Ovary (tissue), 7 donors: ENCODE measurements at regions not wholly inside any gene's neighbourhood (a gene's known extent, or its start where the extent isn't known, plus 50 kb on each side); places are given as distances from the start of the nearest gene placed in this dataset.

Experiments
- DNase-seq, 5 donors: peaks; one replicate each; pipeline ENCODE4 v3.0.0-alpha.2; 2019 to 2020
- H3K27ac ChIP-seq, 2 donors: fragments of 200-600 bp; one replicate each; pipeline versions ENCODE4 v1.5.1 to v1.8.0; 2019 to 2022
- H3K27me3 ChIP-seq: fragments of 200-600 bp; one replicate; pipeline ENCODE4 v1.8.0; 2022
- H3K36me3 ChIP-seq: fragments of 200-600 bp; sonication (generic); one replicate; pipeline ENCODE4 v1.5.1; 2019
- H3K4me1 ChIP-seq: one replicate; pipeline ENCODE4 v1.8.1; 2013; ENCODE audit warnings: mild to moderate bottlenecking, moderate library complexity; ENCODE audit not compliant: insufficient read depth
- H3K4me3 ChIP-seq: fragments of 200-600 bp; sonication (generic); one replicate; pipeline ENCODE4 v1.5.1; 2017
- H3K9me3 ChIP-seq, 2 donors: fragments of 200-600 bp in 1 of 2; sonication (generic) in 1 of 2; one replicate each; pipeline versions ENCODE4 v1.5.1 to v1.8.1; 2013 to 2019; ENCODE audit warnings: mild to moderate bottlenecking in 1 of 2, moderate library complexity in 1 of 2
- EP300 ChIP-seq: sonication (generic); formaldehyde crosslinking; IDR thresholded peaks from one replicate; pipeline ENCODE4 v1.6.1; 2017; ENCODE audit warnings: antibody characterized with exemption
- POLR2A ChIP-seq: fragments of 450-650 bp; IDR thresholded peaks from one replicate; pipeline ENCODE4 v1.6.1; 2017; ENCODE audit warnings: antibody characterized with exemption, mild to moderate bottlenecking, moderate library complexity
- WGBS, 3 donors: extraction: QIAGEN DNeasy Blood & Tissue Kit in 1 of 3; methylation state at CpG; one replicate each; pipeline versions ENCODE4 v1.1.5 to v1.1.7; 2013 to 2017; 5-methylcytosine and 5-hydroxymethylcytosine counted together
- intact Hi-C, 4 donors: fragments of 100-400 bp; cut with DNase I; formaldehyde crosslinking; loops; one replicate each; pipeline versions ENCODE4 v1.11.0 to v1.15.1; 2022 to 2023
- TF ChIP-seq, protein P1 (sequence below), 3 donors: fragments of 450-650 bp in 2 of 3; fragments of 200-600 bp in 1 of 3; IDR thresholded peaks; one replicate each; pipeline versions ENCODE4 v1.5.1 to v1.8.0; 2016 to 2022; ENCODE audit warnings: antibody characterized with exemption in 3 of 3, mild to moderate bottlenecking in 1 of 3
- donor health status: DM: no; HTN: no; CAD: no; lungs with moderate emphysema.
- donor health status: DM: no; HTN: no; CAD: no.
- donor health status: Bipolar disorder and iron deficiency.
- donor health status: DM: no; HTN: no; CAD: no.
- donor health status: DM: yes; HTN: yes; CAD: no.

DNA sequence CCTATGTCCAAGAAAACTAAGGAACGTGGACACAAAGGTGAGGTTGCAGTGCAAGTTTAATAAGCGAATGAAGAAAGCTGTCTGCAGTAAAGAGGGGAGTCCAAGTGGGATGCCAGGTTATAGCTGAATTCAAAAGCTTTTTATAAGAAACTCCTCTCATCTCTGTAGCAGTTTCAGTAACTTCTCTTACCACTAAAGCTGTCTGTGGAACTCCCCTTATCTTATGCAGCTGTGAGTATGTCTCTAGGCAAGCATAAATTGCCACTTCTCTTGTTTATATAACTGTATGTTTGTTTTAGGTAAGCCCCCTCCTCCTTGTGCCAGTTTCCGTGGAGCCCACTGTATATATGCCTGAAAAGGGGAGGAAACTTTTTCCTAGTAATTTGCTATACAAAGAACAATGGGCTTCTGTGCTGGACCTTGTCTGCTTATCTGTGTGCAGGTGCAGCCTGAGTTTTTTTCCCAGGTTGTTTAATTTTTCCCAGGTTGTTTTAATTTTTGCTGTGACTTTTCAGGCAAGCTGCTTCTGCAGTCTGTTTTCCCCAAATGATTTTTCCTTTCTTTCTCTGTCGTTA is 875.1 kb upstream of the EPHA6 start:
- no peak overlapping the region for H3K27ac ChIP-seq
- H3K4me3 ChIP-seq: no peak overlapping the region
- 48 to 52% (median 51%) methylated on average over 4 of the region's 4 CpGs for WGBS, 3 donors
- no peaks in the 10 kb centered on the region for H3K36me3 ChIP-seq
- TF ChIP-seq EP300: no peak
- TF ChIP-seq, protein P1, sequence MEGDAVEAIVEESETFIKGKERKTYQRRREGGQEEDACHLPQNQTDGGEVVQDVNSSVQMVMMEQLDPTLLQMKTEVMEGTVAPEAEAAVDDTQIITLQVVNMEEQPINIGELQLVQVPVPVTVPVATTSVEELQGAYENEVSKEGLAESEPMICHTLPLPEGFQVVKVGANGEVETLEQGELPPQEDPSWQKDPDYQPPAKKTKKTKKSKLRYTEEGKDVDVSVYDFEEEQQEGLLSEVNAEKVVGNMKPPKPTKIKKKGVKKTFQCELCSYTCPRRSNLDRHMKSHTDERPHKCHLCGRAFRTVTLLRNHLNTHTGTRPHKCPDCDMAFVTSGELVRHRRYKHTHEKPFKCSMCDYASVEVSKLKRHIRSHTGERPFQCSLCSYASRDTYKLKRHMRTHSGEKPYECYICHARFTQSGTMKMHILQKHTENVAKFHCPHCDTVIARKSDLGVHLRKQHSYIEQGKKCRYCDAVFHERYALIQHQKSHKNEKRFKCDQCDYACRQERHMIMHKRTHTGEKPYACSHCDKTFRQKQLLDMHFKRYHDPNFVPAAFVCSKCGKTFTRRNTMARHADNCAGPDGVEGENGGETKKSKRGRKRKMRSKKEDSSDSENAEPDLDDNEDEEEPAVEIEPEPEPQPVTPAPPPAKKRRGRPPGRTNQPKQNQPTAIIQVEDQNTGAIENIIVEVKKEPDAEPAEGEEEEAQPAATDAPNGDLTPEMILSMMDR (IDR thresholded peaks at IDR 0.05): no peak
- TF ChIP-seq POLR2A: no peak
- intact Hi-C loops: no loop called here
- no peaks in the 10 kb centered on the region for H3K27me3 ChIP-seq
- no peaks in the 10 kb centered on the region for H3K9me3 ChIP-seq
- DNase-seq: no peak
- H3K4me1 ChIP-seq: no peaks in the 10 kb centered on the region

DNA sequence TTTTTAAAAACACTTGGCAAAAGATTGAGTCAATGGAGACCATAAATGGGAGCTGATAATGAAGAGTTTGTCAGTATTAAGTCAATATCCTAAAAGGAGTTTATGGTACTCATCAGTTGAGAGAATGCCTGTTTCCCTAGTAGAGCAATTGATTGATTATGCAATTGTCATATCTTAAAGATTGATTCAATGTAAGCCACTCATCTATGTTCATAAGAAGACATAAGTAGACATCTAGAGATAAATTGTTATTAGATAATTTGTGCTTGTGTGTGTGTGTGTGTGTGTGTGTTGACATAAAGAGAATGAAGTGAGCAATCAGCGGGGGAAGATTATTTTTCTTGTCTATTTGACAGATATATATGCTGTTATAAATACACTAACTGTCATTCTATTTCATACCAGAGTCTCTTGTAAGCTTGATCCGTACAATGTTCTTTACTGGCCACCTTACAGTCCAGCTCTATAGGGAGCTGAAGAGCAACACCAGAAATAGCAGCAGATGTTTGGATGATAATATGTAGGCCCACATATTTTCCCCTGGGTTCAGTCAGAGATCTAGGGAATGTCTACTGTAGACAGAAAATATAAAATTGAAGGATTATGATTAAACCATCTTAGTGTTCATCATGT is 848.6 kb upstream of the EPHA6 start:
- Histone ChIP-seq H3K27me3 (no peaks in the 10 kb centered on the region), H3K4me3 (no peak overlapping the region), H3K9me3 (no peaks in the 10 kb centered on the region), H3K27ac (no peak overlapping the region), H3K4me1 (no peaks in the 10 kb centered on the region), H3K36me3 (no peaks in the 10 kb centered on the region)
- WGBS, 3 donors: 72 to 85% (median 85%) methylated on average over 2 of the region's 2 CpGs
- intact Hi-C loops: no loop called here
- no peak for TF ChIP-seq POLR2A
- no peak for TF ChIP-seq EP300
- TF ChIP-seq, protein P1 (IDR thresholded peaks at IDR 0.05): no peak
- no peak for DNase-seq

DNA sequence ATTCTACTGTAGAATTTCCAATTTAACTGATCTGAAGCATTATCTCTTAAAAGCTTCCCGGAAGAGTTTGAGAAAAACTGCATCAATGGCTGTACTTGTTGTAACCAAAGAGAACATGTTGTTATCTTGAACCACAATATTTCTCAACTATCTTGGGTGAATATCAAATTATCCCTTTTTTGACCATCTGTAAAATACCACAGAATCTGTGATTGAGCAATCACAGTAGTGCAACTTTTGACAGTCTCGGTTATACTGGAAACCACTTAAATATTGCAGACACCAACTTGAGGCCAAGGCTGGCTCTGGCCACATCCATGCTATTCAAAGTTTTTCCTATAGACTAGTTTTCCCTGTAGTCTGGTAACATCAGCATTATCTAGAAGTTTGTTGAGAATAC is 842.8 kb upstream of the EPHA6 start:
- Histone ChIP-seq H3K4me3 (no peak overlapping the region), H3K36me3 (no peaks in the 10 kb centered on the region), H3K9me3 (no peaks in the 10 kb centered on the region), H3K4me1 (no peaks in the 10 kb centered on the region), H3K27me3 (no peaks in the 10 kb centered on the region), H3K27ac (no peak overlapping the region)
- intact Hi-C loops: no loop called here
- TF ChIP-seq EP300 (no peak), POLR2A (no peak)
- TF ChIP-seq, protein P1 (IDR thresholded peaks at IDR 0.05): no peak
- 80 to 89% (median 87%) methylated on average over 2 of the region's 2 CpGs for WGBS, 3 donors
- DNase-seq: no peak

DNA sequence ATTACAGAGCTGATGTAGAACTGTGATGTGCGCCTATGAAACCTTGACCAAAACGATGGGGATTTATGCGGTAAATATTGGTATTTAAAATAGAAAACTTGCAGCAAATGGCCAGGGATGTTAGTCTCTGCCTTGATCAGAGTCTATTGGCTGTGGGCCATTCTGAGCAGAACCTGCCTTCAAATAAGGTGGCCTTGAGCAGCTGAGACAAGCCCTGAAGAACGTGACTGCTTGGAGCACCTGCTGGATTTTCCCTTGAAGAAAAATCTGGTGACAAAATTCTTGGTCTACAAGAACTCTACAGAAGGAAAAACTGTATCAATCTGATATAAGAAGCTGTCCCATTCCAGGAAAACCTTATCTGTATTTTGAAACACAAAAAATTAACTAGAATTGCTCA is 820.1 kb upstream of the EPHA6 start:
- 75 to 80% (median 78%) methylated on average over 4 of the region's 4 CpGs for WGBS, 3 donors
- no peaks in the 10 kb centered on the region for H3K27me3 ChIP-seq
- DNase-seq: no peak
- H3K9me3 ChIP-seq: no peaks in the 10 kb centered on the region
- H3K36me3 ChIP-seq: no peaks in the 10 kb centered on the region
- H3K4me3 ChIP-seq: no peak overlapping the region
- no peak overlapping the region for H3K27ac ChIP-seq
- TF ChIP-seq, protein P1 (IDR thresholded peaks at IDR 0.05): no peak
- TF ChIP-seq POLR2A (no peak), EP300 (no peak)
- no peaks in the 10 kb centered on the region for H3K4me1 ChIP-seq
- intact Hi-C loops: no loop called here
